Mesenchymal stem cell (in vitro differentiated cells and primary cell): ENCODE measurements at regions not wholly inside any gene's neighbourhood (a gene's known extent, or its start where the extent isn't known, plus 50 kb on each side); places are given as distances from the start of the nearest gene placed in this dataset.

Experiments used
- DNase-seq: peaks from one replicate; pipeline ENCODE4 v3.0.0-alpha.2; 2013
- H2AFZ ChIP-seq: one replicate; pipeline ENCODE4 v1.6.1; 2013; ENCODE audit warnings: low read depth, mild to moderate bottlenecking, control low read depth, inconsistent platforms, low read length, moderate library complexity
- H2AK5ac ChIP-seq: 2 replicates; pipeline ENCODE4 v1.6.1; 2013; ENCODE audit warnings: low read length, moderate library complexity, mild to moderate bottlenecking, inconsistent platforms; ENCODE audit not compliant: severe bottlenecking
- H2BK120ac ChIP-seq: one replicate; pipeline ENCODE4 v1.6.1; 2013; ENCODE audit warnings: low read depth, mild to moderate bottlenecking, inconsistent platforms, low read length, moderate library complexity
- H2BK12ac ChIP-seq, 2 experiments: one replicate each; pipeline ENCODE4 v1.6.1; 2013; ENCODE audit warnings: inconsistent platforms in 2 of 2, low read length in 2 of 2, mild to moderate bottlenecking in 2 of 2, moderate library complexity in 2 of 2, control low read depth in 1 of 2
- H2BK15ac ChIP-seq: one replicate; pipeline ENCODE4 v1.6.1; 2013; ENCODE audit warnings: mild to moderate bottlenecking, low read depth, inconsistent platforms; ENCODE audit not compliant: poor library complexity, severe bottlenecking
- H2BK5ac ChIP-seq: 2 replicates; pipeline ENCODE4 v1.6.1; 2013; ENCODE audit warnings: low read depth, mild to moderate bottlenecking, low read length, control low read depth, inconsistent platforms; ENCODE audit not compliant: poor library complexity, severe bottlenecking
- H3K14ac ChIP-seq, 2 experiments: one replicate each; pipeline ENCODE4 v1.6.1; 2013; ENCODE audit warnings: inconsistent platforms in 2 of 2, low read length in 2 of 2, control low read depth in 1 of 2, mild to moderate bottlenecking in 1 of 2, moderate library complexity in 1 of 2
- H3K18ac ChIP-seq, 2 experiments: one replicate each; pipeline ENCODE4 v1.6.1; 2013; ENCODE audit warnings: inconsistent platforms in 2 of 2, low read length in 2 of 2, control low read depth in 1 of 2, low read depth in 1 of 2, mild to moderate bottlenecking in 1 of 2
- H3K23ac ChIP-seq, 2 experiments: one replicate each; pipeline ENCODE4 v1.6.1; 2013; ENCODE audit warnings: inconsistent platforms in 2 of 2, low read length in 2 of 2, mild to moderate bottlenecking in 2 of 2, moderate library complexity in 2 of 2, control low read depth in 1 of 2
- H3K27ac ChIP-seq: 2 replicates; pipeline ENCODE4 v1.5.1; 2013; ENCODE audit warnings: mild to moderate bottlenecking, moderate library complexity, low read length, control low read depth, inconsistent platforms; ENCODE audit not compliant: poor library complexity, severe bottlenecking
- H3K27me3 ChIP-seq, 2 experiments: 2 replicates each; pipeline versions ENCODE4 v1.6.1 to v1.7.0; 2013; ENCODE audit warnings: low read length in 2 of 2, mild to moderate bottlenecking in 2 of 2, moderate library complexity in 2 of 2, control low read depth in 1 of 2, inconsistent platforms in 1 of 2; ENCODE audit not compliant: control insufficient read depth in 1 of 2, insufficient read depth in 1 of 2
- H3K36me3 ChIP-seq, 2 experiments: 2 replicates each; pipeline versions ENCODE4 v1.6.1 to v1.7.0; 2013; ENCODE audit warnings: low read length in 2 of 2, control low read depth in 1 of 2, inconsistent platforms in 1 of 2, low read depth in 1 of 2, mild to moderate bottlenecking in 1 of 2; ENCODE audit not compliant: insufficient read depth in 2 of 2, control insufficient read depth in 1 of 2
- H3K4ac ChIP-seq, 2 experiments: one replicate each; pipeline ENCODE4 v1.6.1; 2013; ENCODE audit warnings: inconsistent platforms in 2 of 2, low read length in 2 of 2, mild to moderate bottlenecking in 2 of 2, moderate library complexity in 2 of 2, control low read depth in 1 of 2, low read depth in 1 of 2
- H3K4me1 ChIP-seq: 2 replicates; pipeline ENCODE4 v1.6.1; 2013; ENCODE audit warnings: low read depth, low read length, control low read depth; ENCODE audit not compliant: control insufficient read depth, insufficient read depth
- H3K4me2 ChIP-seq: 2 replicates; pipeline ENCODE4 v1.6.1; 2013; ENCODE audit warnings: low read length, mild to moderate bottlenecking, inconsistent platforms; ENCODE audit not compliant: poor library complexity, severe bottlenecking
- H3K4me3 ChIP-seq, 2 experiments: 2 replicates each; pipeline versions ENCODE4 v1.5.1 to v1.7.0; 2013; ENCODE audit warnings: low read length in 2 of 2, mild to moderate bottlenecking in 2 of 2, control low read depth in 1 of 2, low read depth in 1 of 2; ENCODE audit not compliant: insufficient read depth in 1 of 2
- H3K79me1 ChIP-seq: replicated peaks from 2 replicates; pipeline ENCODE4 v1.6.1; 2013; ENCODE audit warnings: mild to moderate bottlenecking, control low read depth, low read length, inconsistent platforms; ENCODE audit not compliant: poor library complexity, severe bottlenecking
- H3K9ac ChIP-seq: 2 replicates; pipeline ENCODE4 v1.7.0; 2013; ENCODE audit warnings: mild to moderate bottlenecking, low read length, moderate library complexity
- H3K9me3 ChIP-seq: 2 replicates; pipeline ENCODE4 v1.7.0; 2013; ENCODE audit warnings: mild to moderate bottlenecking, low read length; ENCODE audit not compliant: control insufficient read depth
- H4K8ac ChIP-seq: one replicate; pipeline ENCODE4 v1.6.1; 2013; ENCODE audit warnings: inconsistent platforms, mild to moderate bottlenecking, low read length, moderate library complexity
- H4K91ac ChIP-seq: one replicate; pipeline ENCODE4 v1.6.1; 2013; ENCODE audit warnings: mild to moderate bottlenecking, low read length, inconsistent platforms
- WGBS: methylation state at CpG from one replicate; pipeline ENCODE4 v1.1.7; 2013; ENCODE audit warnings: mixed read lengths; 5-methylcytosine and 5-hydroxymethylcytosine counted together

DNA sequence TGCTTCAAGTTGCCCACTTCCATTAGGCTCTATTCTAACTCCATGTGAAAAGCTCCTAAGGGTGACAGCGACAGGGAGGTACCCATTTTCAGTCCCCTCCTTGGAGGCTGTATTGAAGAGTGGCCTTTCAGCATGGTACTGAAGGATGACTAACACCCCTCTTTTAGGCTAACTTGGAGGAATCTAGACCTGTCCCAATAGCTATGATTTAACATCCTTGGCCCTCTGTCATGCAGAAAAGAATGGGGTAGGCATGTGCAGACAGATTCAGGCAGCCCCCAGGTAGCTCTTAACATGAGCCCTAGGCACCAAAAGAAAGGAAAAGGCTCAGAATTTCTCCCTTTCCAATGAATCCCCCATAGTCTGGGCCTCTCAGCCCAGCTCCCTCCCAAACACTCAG is 89.3 kb upstream of the AMOTL1 start:
- Histone ChIP-seq H3K14ac (no peak overlapping the region), H2AFZ (no peak overlapping the region), H3K4me3 (no peak overlapping the region), H3K23ac (no peak overlapping the region), H3K18ac (no peak overlapping the region), H3K4me1 (no peaks in the 10 kb centered on the region), H3K79me1 (no peaks in the 10 kb centered on the region), H3K27me3 (no peaks in the 10 kb centered on the region), H3K9me3 (no peaks in the 10 kb centered on the region), H2BK15ac (no peak overlapping the region), H2BK12ac (no peak overlapping the region), H4K91ac (no peak overlapping the region), H3K36me3 (no peaks in the 10 kb centered on the region), H2BK5ac (no peak overlapping the region), H3K4me2 (no peak overlapping the region), H4K8ac (no peak overlapping the region), H3K4ac (no peak overlapping the region), H2BK120ac (no peak overlapping the region), H2AK5ac (no peak overlapping the region), H3K9ac (no peak overlapping the region), H3K27ac (no peak overlapping the region)
- DNase-seq, result no peak
- WGBS, result 100% methylated on average over 1 of the region's 1 CpG

DNA sequence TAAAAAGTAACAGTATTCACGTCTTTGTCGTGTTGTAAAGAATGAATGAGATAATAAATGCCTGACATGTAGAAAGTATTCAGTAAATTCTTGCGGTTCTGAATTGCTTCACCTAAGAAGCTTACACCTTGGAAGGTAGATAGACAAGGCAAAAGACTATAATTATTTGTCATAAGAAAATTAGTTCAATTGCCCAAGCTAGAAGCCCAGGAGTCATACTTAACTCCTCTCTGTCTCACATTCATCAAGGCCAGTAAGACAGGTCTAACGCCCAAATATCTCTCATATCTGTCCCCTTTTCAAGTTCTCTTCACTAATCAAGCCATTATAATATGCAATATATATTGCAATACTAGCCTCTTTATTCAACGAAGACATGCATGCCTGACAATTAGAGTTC is 87.7 kb upstream of the AMOTL1 start:
- Histone ChIP-seq H2BK15ac (no peak overlapping the region), H3K79me1 (no peaks in the 10 kb centered on the region), H3K9ac (no peak overlapping the region), H4K8ac (no peak overlapping the region), H3K4me1 (no peaks in the 10 kb centered on the region), H3K4ac (no peak overlapping the region), H2BK5ac (no peak overlapping the region), H2AK5ac (no peak overlapping the region), H3K14ac (no peak overlapping the region), H3K18ac (no peak overlapping the region), H3K4me3 (no peak overlapping the region), H3K36me3 (no peaks in the 10 kb centered on the region), H4K91ac (no peak overlapping the region), H3K27me3 (no peaks in the 10 kb centered on the region), H3K9me3 (no peaks in the 10 kb centered on the region), H3K27ac (no peak overlapping the region), H2AFZ (no peak overlapping the region), H3K4me2 (no peak overlapping the region), H2BK12ac (no peak overlapping the region), H3K23ac (no peak overlapping the region), H2BK120ac (no peak overlapping the region)
- 96% methylated on average over 5 of the region's 5 CpGs for WGBS
- DNase-seq, result no peak

DNA sequence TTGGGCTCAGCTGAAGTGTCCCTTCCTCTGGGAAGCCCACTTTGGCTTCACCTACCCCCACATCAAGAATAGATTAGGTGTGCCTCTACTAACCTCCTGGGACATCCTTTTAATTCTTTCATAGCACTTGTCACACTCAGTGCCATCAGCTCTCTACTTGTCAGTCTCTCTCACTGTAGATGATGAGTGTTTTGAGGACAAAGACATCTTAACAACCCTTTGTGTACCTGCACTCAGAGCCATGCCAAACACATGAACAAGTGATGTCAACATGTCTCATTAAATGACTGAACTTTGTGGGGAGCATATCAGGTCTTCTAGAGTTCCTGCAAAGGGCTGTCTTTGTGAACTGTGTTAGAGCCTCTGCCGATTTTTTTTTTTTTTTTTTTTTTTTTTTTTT is 87.0 kb upstream of the AMOTL1 start:
- no peak overlapping the region for H3K4me3 ChIP-seq
- no peak overlapping the region for H2BK12ac ChIP-seq
- WGBS, result 78% methylated on average over 1 of the region's 1 CpG
- H3K4me1 ChIP-seq, result no peaks in the 10 kb centered on the region
- no peak overlapping the region for H2BK120ac ChIP-seq
- peaks cover 2% of the 10 kb centered on the region for H3K9me3 ChIP-seq
- H2BK15ac ChIP-seq, result no peak overlapping the region
- no peak overlapping the region for H4K91ac ChIP-seq
- H2AK5ac ChIP-seq, result no peak overlapping the region
- H2AFZ ChIP-seq, result no peak overlapping the region
- no peak overlapping the region for H3K27ac ChIP-seq
- H3K27me3 ChIP-seq, result no peaks in the 10 kb centered on the region
- no peak overlapping the region for H3K23ac ChIP-seq
- no peaks in the 10 kb centered on the region for H3K79me1 ChIP-seq
- no peak overlapping the region for H3K14ac ChIP-seq
- no peak overlapping the region for H3K4ac ChIP-seq
- H3K36me3 ChIP-seq, result no peaks in the 10 kb centered on the region
- H2BK5ac ChIP-seq, result no peak overlapping the region
- H3K18ac ChIP-seq, result no peak overlapping the region
- H4K8ac ChIP-seq, result no peak overlapping the region
- no peak for DNase-seq
- no peak overlapping the region for H3K4me2 ChIP-seq
- no peak overlapping the region for H3K9ac ChIP-seq

DNA sequence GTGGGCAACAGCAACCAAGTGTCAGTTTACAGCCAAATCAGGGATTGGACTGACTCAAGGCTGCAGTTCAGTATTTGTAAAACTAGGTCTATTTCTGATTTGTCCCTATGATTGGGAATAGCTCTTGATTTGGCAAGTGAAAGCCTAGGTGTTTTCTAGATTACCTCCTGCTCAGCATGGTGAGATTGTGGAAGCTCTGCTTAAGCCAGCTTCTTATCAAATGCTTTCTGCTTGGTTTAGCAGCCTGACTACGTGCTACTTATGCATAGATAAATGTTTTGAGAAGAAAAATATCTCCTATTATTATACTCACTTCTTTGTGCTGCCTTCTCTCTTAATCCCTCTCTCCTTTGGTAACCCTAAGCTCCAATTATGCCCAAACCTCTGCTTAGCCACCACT is 86.3 kb upstream of the AMOTL1 start:
- WGBS, result no CpG with 5 or more reads among the region's 1 CpG
- no peaks in the 10 kb centered on the region for H3K79me1 ChIP-seq
- no peak overlapping the region for H2BK15ac ChIP-seq

More for the DNA sequence above, 86.3 kb upstream of the AMOTL1 start:
- Histone ChIP-seq H3K4ac (no peak overlapping the region), H4K8ac (no peak overlapping the region), H2AK5ac (no peak overlapping the region), H3K9ac (no peak overlapping the region), H2BK5ac (no peak overlapping the region), H3K4me2 (no peak overlapping the region), H3K36me3 (no peaks in the 10 kb centered on the region), H3K18ac (no peak overlapping the region), H3K14ac (no peak overlapping the region), H2BK12ac (no peak overlapping the region), H3K27me3 (no peaks in the 10 kb centered on the region), H4K91ac (no peak overlapping the region), H3K4me3 (no peak overlapping the region), H3K9me3 (peaks cover 6% of the 10 kb centered on the region), H3K23ac (no peak overlapping the region), H2BK120ac (no peak overlapping the region), H3K4me1 (no peaks in the 10 kb centered on the region), H3K27ac (no peak overlapping the region), H2AFZ (no peak overlapping the region)
- no peak for DNase-seq
